HCT116 (cell line): ENCODE measurements at regions not wholly inside any gene's neighbourhood (a gene's known extent, or its start where the extent isn't known, plus 50 kb on each side); places are given as distances from the start of the nearest gene placed in this dataset.

Experiments
- ATAC-seq: fragments of 200-7000 bp; cut with Tn5 transposase; 2 replicates; pipeline ENCODE4 v1.9.1; 2020; ENCODE audit warnings: mild to moderate bottlenecking, moderate library complexity
- BruUV-seq: library from RNA; stranded (reverse); fragments of 400-500 nt; replicated peaks from 2 replicates; lab custom pipeline; 2021; lab: Mats Ljungman, UMichigan
- CTCF ChIA-PET: fragments of 300-600 bp; sonication (Branson Sonifier 250); formaldehyde crosslinking; loops from one replicate; lab custom pipeline; 2021; ENCODE audit warnings: antibody characterized with exemption; lab: Charles Lee
- POLR2A ChIA-PET: fragments of 300-600, 350-600 bp; sonication (Branson Sonifier 250); formaldehyde crosslinking; loops from one replicate; lab custom pipeline; 2021; ENCODE audit warnings: antibody characterized with exemption; lab: Charles Lee
- RAD21 ChIA-PET, 2 experiments: fragments of 300-600 bp; sonication (Branson Sonifier 250); formaldehyde crosslinking; loops; one replicate each; lab custom pipeline; 2023; ENCODE audit warnings: low total read pairs in 2 of 2; ENCODE audit not compliant: uncharacterized antibody in 2 of 2, unreplicated experiment in 2 of 2, low non-redundant PET in 1 of 2; lab: Charles Lee
- DNase-seq: peaks from one replicate; pipeline ENCODE4 v3.0.0-alpha.2; 2010; ENCODE audit warnings: low read depth, low spot score
- H2AFZ ChIP-seq: fragments of 200-600 bp; shearing (Covaris generic), sonication (generic); 2 replicates; pipeline ENCODE4 v1.6.1; 2017; ENCODE audit warnings: low read depth, mixed run types, mixed read lengths, antibody characterized with exemption, low read length; ENCODE audit not compliant: poor library complexity, severe bottlenecking
- H3K27ac ChIP-seq: 2 replicates; pipeline ENCODE4 v1.5.1; 2012; ENCODE audit warnings: low read depth, low read length
- H3K27me3 ChIP-seq: fragments of 200-600 bp; sonication (generic); 2 replicates; pipeline ENCODE4 v1.6.1; 2016; ENCODE audit warnings: mixed run types, low read length, mixed read lengths; ENCODE audit not compliant: insufficient read depth
- H3K36me3 ChIP-seq, 2 experiments: fragments of 200-500 bp in 1 of 2; fragments of 200-600 bp in 1 of 2; sonication (Bioruptor generic) in 1 of 2; sonication (generic) in 1 of 2; 2 replicates each; pipeline versions ENCODE4 v1.5.1 to v1.6.1; 2014 to 2016; ENCODE audit warnings: low read length in 2 of 2, inconsistent platforms in 1 of 2, mixed read lengths in 1 of 2, mixed run types in 1 of 2; ENCODE audit not compliant: insufficient read depth in 2 of 2, control insufficient read depth in 1 of 2
- H3K4me1 ChIP-seq, 2 experiments: fragments of 200-600 bp in 1 of 2; sonication (generic) in 1 of 2; 2 replicates each; pipeline versions ENCODE4 v1.5.1 to v1.6.1; 2012 to 2017; ENCODE audit warnings: low read length in 2 of 2, inconsistent platforms in 1 of 2, mild to moderate bottlenecking in 1 of 2, mixed read lengths in 1 of 2, mixed run types in 1 of 2, moderate library complexity in 1 of 2; ENCODE audit not compliant: insufficient read depth in 2 of 2, control insufficient read depth in 1 of 2
- H3K4me2 ChIP-seq: fragments of 200-600 bp; sonication (generic); 2 replicates; pipeline ENCODE4 v1.6.1; 2017; ENCODE audit warnings: mixed run types, low read length, mixed read lengths
- H3K4me3 ChIP-seq, 2 experiments: fragments of 200-600 bp in 1 of 2; sonication (generic) in 1 of 2; replicated peaks in 1 of 2; 2 replicates each; pipeline ENCODE4 v1.5.1; 2011 to 2016; ENCODE audit warnings: low read length in 2 of 2, control low read depth in 1 of 2, low read depth in 1 of 2, mild to moderate bottlenecking in 1 of 2, mixed read lengths in 1 of 2, mixed run types in 1 of 2
- H3K79me2 ChIP-seq: fragments of 200-600 bp; sonication (generic); 2 replicates; pipeline ENCODE4 v1.6.1; 2017; ENCODE audit warnings: mild to moderate bottlenecking, mixed run types, low read length, moderate library complexity, mixed read lengths; ENCODE audit not compliant: insufficient read depth
- H3K9ac ChIP-seq: fragments of 200-600 bp; sonication (generic); 2 replicates; pipeline ENCODE4 v1.6.1; 2016; ENCODE audit warnings: low read length, mixed read lengths
- H3K9me2 ChIP-seq: fragments of 200-600 bp; sonication (generic), shearing (Covaris generic); 2 replicates; pipeline ENCODE4 v1.6.1; 2017; ENCODE audit warnings: mixed run types, mild to moderate bottlenecking, moderate library complexity; ENCODE audit not compliant: insufficient read depth
- H3K9me3 ChIP-seq, 2 experiments: fragments of 200-500 bp in 1 of 2; fragments of 200-600 bp in 1 of 2; sonication (Bioruptor generic) in 1 of 2; sonication (generic) in 1 of 2; 2 replicates each; pipeline ENCODE4 v1.6.1; 2014 to 2017; ENCODE audit warnings: low read length in 2 of 2, mixed read lengths in 2 of 2, inconsistent platforms in 1 of 2, low read depth in 1 of 2, mild to moderate bottlenecking in 1 of 2, mixed run types in 1 of 2, moderate library complexity in 1 of 2; ENCODE audit not compliant: control insufficient read depth in 1 of 2, insufficient read depth in 1 of 2
- H4K20me1 ChIP-seq: fragments of 200-600 bp; sonication (generic), shearing (Covaris generic); 2 replicates; pipeline ENCODE4 v1.6.1; 2017; ENCODE audit warnings: mixed run types, mild to moderate bottlenecking, moderate library complexity; ENCODE audit not compliant: insufficient read depth
- ATF3 ChIP-seq: IDR thresholded peaks from 2 replicates; pipeline ENCODE4 v1.6.1; 2012
- CBX3 ChIP-seq: IDR thresholded peaks from 2 replicates; pipeline ENCODE4 v1.6.1; 2012; ENCODE audit warnings: low read depth
- CEBPB ChIP-seq: IDR thresholded peaks from 2 replicates; pipeline ENCODE4 v1.6.1; 2012; ENCODE audit warnings: low read depth
- ELF1 ChIP-seq: IDR thresholded peaks from 2 replicates; pipeline ENCODE4 v1.6.1; 2012; ENCODE audit warnings: low read depth, borderline replicate concordance
- FOSL1 ChIP-seq: IDR thresholded peaks from 2 replicates; pipeline ENCODE4 v1.6.1; 2012; ENCODE audit warnings: low read depth
- JUND ChIP-seq: IDR thresholded peaks from 2 replicates; pipeline ENCODE4 v1.6.1; 2012
- POLR2A ChIP-seq: IDR thresholded peaks from 2 replicates; pipeline ENCODE4 v1.7.0; 2011; ENCODE audit warnings: borderline replicate concordance; ENCODE audit not compliant: insufficient read depth, insufficient read length; ENCODE audit errors: extremely low read depth
- POLR2AphosphoS5 ChIP-seq: IDR thresholded peaks from 2 replicates; pipeline ENCODE4 v1.6.1; 2011; ENCODE audit warnings: mild to moderate bottlenecking, low read depth, low read length, moderate library complexity
- SIN3A ChIP-seq: IDR thresholded peaks from 2 replicates; pipeline ENCODE4 v1.6.1; 2012; ENCODE audit warnings: low read depth
- SP1 ChIP-seq: IDR thresholded peaks from 2 replicates; pipeline ENCODE4 v1.6.1; 2012; ENCODE audit warnings: low read depth
- SRF ChIP-seq: IDR thresholded peaks from 2 replicates; pipeline ENCODE4 v1.6.1; 2012; ENCODE audit warnings: low read depth
- YY1 ChIP-seq: IDR thresholded peaks from 2 replicates; pipeline ENCODE4 v1.6.1; 2011; ENCODE audit warnings: low read length, low read depth, moderate library complexity, mild to moderate bottlenecking; ENCODE audit not compliant: insufficient replicate concordance; ENCODE audit errors: extremely low read depth
- ZNF274 ChIP-seq: fragments of 200-500 bp; sonication (Bioruptor generic); IDR thresholded peaks from 2 replicates; pipeline ENCODE4 v1.6.1; 2014; ENCODE audit warnings: mild to moderate bottlenecking, low read depth, low read length, inconsistent platforms
- intact Hi-C: fragments of 100-400 bp; cut with micrococcal nuclease; formaldehyde crosslinking; loops from 2 replicates; pipeline ENCODE4 v1.10.0; 2022
- TF ChIP-seq, protein P1 (sequence below): IDR thresholded peaks from 2 replicates; pipeline ENCODE4 v1.6.1; 2012; ENCODE audit warnings: low read depth

- no peak overlapping the region for H2AFZ ChIP-seq
- H3K9me2 ChIP-seq = no peaks in the 10 kb centered on the region
- no peaks in the 10 kb centered on the region for H3K79me2 ChIP-seq
- POLR2A ChIA-PET = no interaction called here
- H3K4me1 ChIP-seq = no peaks in the 10 kb centered on the region
- H3K4me2 ChIP-seq = no peak overlapping the region
- TF ChIP-seq SP1 = no peak
- no peak for TF ChIP-seq JUND
- no peak for TF ChIP-seq POLR2AphosphoS5
- TF ChIP-seq SRF = no peak
- TF ChIP-seq, protein P1, sequence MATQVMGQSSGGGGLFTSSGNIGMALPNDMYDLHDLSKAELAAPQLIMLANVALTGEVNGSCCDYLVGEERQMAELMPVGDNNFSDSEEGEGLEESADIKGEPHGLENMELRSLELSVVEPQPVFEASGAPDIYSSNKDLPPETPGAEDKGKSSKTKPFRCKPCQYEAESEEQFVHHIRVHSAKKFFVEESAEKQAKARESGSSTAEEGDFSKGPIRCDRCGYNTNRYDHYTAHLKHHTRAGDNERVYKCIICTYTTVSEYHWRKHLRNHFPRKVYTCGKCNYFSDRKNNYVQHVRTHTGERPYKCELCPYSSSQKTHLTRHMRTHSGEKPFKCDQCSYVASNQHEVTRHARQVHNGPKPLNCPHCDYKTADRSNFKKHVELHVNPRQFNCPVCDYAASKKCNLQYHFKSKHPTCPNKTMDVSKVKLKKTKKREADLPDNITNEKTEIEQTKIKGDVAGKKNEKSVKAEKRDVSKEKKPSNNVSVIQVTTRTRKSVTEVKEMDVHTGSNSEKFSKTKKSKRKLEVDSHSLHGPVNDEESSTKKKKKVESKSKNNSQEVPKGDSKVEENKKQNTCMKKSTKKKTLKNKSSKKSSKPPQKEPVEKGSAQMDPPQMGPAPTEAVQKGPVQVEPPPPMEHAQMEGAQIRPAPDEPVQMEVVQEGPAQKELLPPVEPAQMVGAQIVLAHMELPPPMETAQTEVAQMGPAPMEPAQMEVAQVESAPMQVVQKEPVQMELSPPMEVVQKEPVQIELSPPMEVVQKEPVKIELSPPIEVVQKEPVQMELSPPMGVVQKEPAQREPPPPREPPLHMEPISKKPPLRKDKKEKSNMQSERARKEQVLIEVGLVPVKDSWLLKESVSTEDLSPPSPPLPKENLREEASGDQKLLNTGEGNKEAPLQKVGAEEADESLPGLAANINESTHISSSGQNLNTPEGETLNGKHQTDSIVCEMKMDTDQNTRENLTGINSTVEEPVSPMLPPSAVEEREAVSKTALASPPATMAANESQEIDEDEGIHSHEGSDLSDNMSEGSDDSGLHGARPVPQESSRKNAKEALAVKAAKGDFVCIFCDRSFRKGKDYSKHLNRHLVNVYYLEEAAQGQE = no peak
- no peak for TF ChIP-seq ZNF274
- no peak for TF ChIP-seq ELF1
- no peak for TF ChIP-seq CEBPB
- TF ChIP-seq YY1 = no peak
- TF ChIP-seq ATF3 = no peak
- no peak for TF ChIP-seq POLR2A
- TF ChIP-seq CBX3 = no peak
- no peak for TF ChIP-seq SIN3A
- TF ChIP-seq FOSL1 = no peak
- H3K36me3 ChIP-seq = no peaks in the 10 kb centered on the region
- BruUV-seq = no TSS peak
- no peak overlapping the region for H3K4me3 ChIP-seq
- RAD21 ChIA-PET = no interaction called here
- CTCF ChIA-PET = no interaction called here
- H3K27ac ChIP-seq = no peak overlapping the region
- no peaks in the 10 kb centered on the region for H3K9me3 ChIP-seq
- H3K9ac ChIP-seq = no peak overlapping the region
- intact Hi-C loops = no loop called here
- DNase-seq (no peak), ATAC-seq (no peak)
- H3K27me3 ChIP-seq = peaks cover 14% of the 10 kb centered on the region; the same call in 1 of the 2 replicates
- H4K20me1 ChIP-seq = no peaks in the 10 kb centered on the region
Measured at GRCh38 chr5:60376860-60377259, 323.1 kb downstream of the DEPDC1B start.
